HG02623 (cell line): ENCODE measurements at regions not wholly inside any gene's neighbourhood (a gene's known extent, or its start where the extent isn't known, plus 50 kb on each side); places are given as distances from the start of the nearest gene placed in this dataset.
"Not testable (repeated sequence)": the region's sequence is repeated elsewhere in the genome, so short reads cannot be mapped to it uniquely, and the experiment has no call there.

Experiments used
- ATAC-seq: cut with Tn5 transposase; IDR thresholded peaks from one replicate; pipeline ENCODE4 v1.9.1; 2021; ENCODE audit warnings: moderate library complexity; ENCODE audit not compliant: unreplicated experiment

GRCh38 chr3:75840160-75840559 is 54.8 kb upstream of the ZNF717 start:
- ATAC-seq: not testable (repeated sequence)

GRCh38 chr3:75850301-75851008 is 65.1 kb upstream of the ZNF717 start:
- ATAC-seq: not testable (repeated sequence)

- ATAC-seq: no peak
Observed at GRCh38 chr3:75863130-75863529, 77.8 kb upstream of the ZNF717 start.

GRCh38 chr3:75863878-75864277 is 78.5 kb upstream of the ZNF717 start:
- no peak for ATAC-seq

GRCh38 chr3:75883719-75884118 is 98.4 kb upstream of the ZNF717 start:
- ATAC-seq: not testable (repeated sequence)

GRCh38 chr3:75886971-75887526 is 101.7 kb upstream of the ZNF717 start:
- ATAC-seq: no peak

GRCh38 chr3:75894234-75894633 is 108.9 kb upstream of the ZNF717 start:
- ATAC-seq: no peak

- no peak for ATAC-seq
Observed at GRCh38 chr3:75896265-75896664, 110.9 kb upstream of the ZNF717 start.

GRCh38 chr3:75901446-75901845 is 116.1 kb upstream of the ZNF717 start:
- not testable (repeated sequence) for ATAC-seq

- ATAC-seq: no peak
Observed at GRCh38 chr3:75906555-75907112, 121.3 kb upstream of the ZNF717 start.

- no peak for ATAC-seq
Observed at GRCh38 chr3:75913800-75914350, 128.5 kb upstream of the ZNF717 start.

- ATAC-seq: not testable (repeated sequence)
Observed at GRCh38 chr3:75914741-75915140, 129.4 kb upstream of the ZNF717 start.

GRCh38 chr3:75938921-75939320 is 153.6 kb upstream of the ZNF717 start:
- ATAC-seq: no peak

- no peak for ATAC-seq
Observed at GRCh38 chr3:75951941-75952340, 166.6 kb upstream of the ZNF717 start.

GRCh38 chr3:75960031-75960430 is 174.7 kb upstream of the ZNF717 start:
- not testable (repeated sequence) for ATAC-seq

- ATAC-seq: not testable (repeated sequence)
Observed at GRCh38 chr3:75962054-75962453, 176.7 kb upstream of the ZNF717 start.

- ATAC-seq: no peak
Observed at GRCh38 chr3:75967071-75967470, 181.7 kb upstream of the ZNF717 start.

GRCh38 chr3:75978686-75979085 is 193.3 kb upstream of the ZNF717 start:
- no peak for ATAC-seq

- ATAC-seq: no peak
Observed at GRCh38 chr3:75981401-75981800, 196.1 kb upstream of the ZNF717 start.

GRCh38 chr3:75982151-75982550 is 196.8 kb upstream of the ZNF717 start:
- no peak for ATAC-seq

GRCh38 chr3:75983111-75983510 is 197.8 kb upstream of the ZNF717 start:
- ATAC-seq: no peak
